ENCODE measurements at regions not wholly inside any gene's neighbourhood (a gene's known extent, or its start where the extent isn't known, plus 50 kb on each side); places are given as distances from the start of the nearest gene placed in this dataset.

DNA sequence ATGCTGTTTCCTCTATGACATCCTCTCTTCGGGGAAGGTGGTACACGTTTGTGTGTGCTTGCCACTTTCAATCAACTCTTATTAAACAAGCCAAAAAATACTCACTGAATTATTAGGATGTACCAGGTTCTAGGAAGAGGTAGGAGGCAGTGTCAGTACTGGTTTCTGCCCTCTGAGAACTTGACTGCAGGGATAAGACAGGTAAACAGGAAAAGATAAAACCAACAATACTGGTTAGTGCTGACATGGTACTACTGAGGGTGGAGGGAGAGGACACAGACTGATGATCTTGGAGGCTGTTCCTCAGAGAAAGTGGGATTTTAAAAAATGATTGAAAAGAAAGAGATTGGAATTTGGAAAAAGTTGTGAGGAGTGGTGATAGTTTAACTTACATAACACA, 295.2 kb upstream of the PWP1 start:
- TF ChIP-seq, protein P1, sequence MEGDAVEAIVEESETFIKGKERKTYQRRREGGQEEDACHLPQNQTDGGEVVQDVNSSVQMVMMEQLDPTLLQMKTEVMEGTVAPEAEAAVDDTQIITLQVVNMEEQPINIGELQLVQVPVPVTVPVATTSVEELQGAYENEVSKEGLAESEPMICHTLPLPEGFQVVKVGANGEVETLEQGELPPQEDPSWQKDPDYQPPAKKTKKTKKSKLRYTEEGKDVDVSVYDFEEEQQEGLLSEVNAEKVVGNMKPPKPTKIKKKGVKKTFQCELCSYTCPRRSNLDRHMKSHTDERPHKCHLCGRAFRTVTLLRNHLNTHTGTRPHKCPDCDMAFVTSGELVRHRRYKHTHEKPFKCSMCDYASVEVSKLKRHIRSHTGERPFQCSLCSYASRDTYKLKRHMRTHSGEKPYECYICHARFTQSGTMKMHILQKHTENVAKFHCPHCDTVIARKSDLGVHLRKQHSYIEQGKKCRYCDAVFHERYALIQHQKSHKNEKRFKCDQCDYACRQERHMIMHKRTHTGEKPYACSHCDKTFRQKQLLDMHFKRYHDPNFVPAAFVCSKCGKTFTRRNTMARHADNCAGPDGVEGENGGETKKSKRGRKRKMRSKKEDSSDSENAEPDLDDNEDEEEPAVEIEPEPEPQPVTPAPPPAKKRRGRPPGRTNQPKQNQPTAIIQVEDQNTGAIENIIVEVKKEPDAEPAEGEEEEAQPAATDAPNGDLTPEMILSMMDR (conservative IDR thresholded peaks at IDR 0.05; ENCODE audit: low read depth in 2 of 2): no peak
- TF ChIP-seq EZH2 (IDR thresholded peaks at IDR 0.05; ENCODE audit: low read depth, unreplicated experiment) (no peak), CREB1 (CRISPR knock-in tag; IDR thresholded peaks at IDR 0.05; ENCODE audit: low read depth) (no peak), POLR2AphosphoS5 (IDR thresholded peaks at IDR 0.05; ENCODE audit: low read depth) (no peak), REST (IDR thresholded peaks at IDR 0.05; ENCODE audit: unreplicated experiment) (no peak), ETS1 (IDR thresholded peaks at IDR 0.05) (no peak), EZH2phosphoT487 (IDR thresholded peaks at IDR 0.05; ENCODE audit: unreplicated experiment) (no peak), ZNF462 (CRISPR knock-in tag; IDR thresholded peaks at IDR 0.05) (no peak), ZNF114 (CRISPR knock-in tag; IDR thresholded peaks at IDR 0.05) (no peak), NANOG (IDR thresholded peaks at IDR 0.05; ENCODE audit: borderline replicate concordance) (no peak), ZNF331 (CRISPR knock-in tag; IDR thresholded peaks at IDR 0.05; ENCODE audit: low read depth) (no peak)

Measured in GM23338 (cell line).